K562 (cell line): ENCODE measurements at regions not wholly inside any gene's neighbourhood (a gene's known extent, or its start where the extent isn't known, plus 50 kb on each side); places are given as distances from the start of the nearest gene placed in this dataset.

Experiments
- ATAC-seq: fragments of 200-7000 bp; cut with Tn5 transposase; 3 replicates; pipeline ENCODE4 v1.9.1; 2020; ENCODE audit warnings: moderate library complexity
- BruUV-seq: library from RNA; stranded (reverse); fragments of 400-500 nt; replicated peaks from 2 replicates; lab custom pipeline; 2021; lab: Mats Ljungman, UMichigan
- CTCF ChIA-PET: fragments of 300-600 bp; formaldehyde crosslinking; extraction: SDS; loops from one replicate; lab custom pipeline; 2021; ENCODE audit warnings: low intra/inter-chr PET ratio; lab: Yijun Ruan, JAX
- POLR2A ChIA-PET: fragments of 300-600, 350-650 bp; sonication (Branson Sonifier 250); formaldehyde crosslinking; extraction: SDS; loops from one replicate; lab custom pipeline; 2021; ENCODE audit warnings: antibody characterized with exemption, inconsistent platforms; lab: Yijun Ruan, JAX
- DNase-seq, 4 experiments: peaks; one replicate each; pipeline versions ENCODE4 v3.0.0 to v3.0.0-alpha.2; 2011 to 2018; ENCODE audit warnings: low spot score in 3 of 4, mixed read lengths in 3 of 4; ENCODE audit errors: extremely low read depth in 1 of 4
- FAIRE-seq: peaks from 2 replicates; lab custom pipeline; 2011; peaks lifted over from hg19 to GRCh38; lab: Jason Lieb, UNC
- H2AFZ ChIP-seq: 2 replicates; pipeline ENCODE4 v1.6.0; 2011; ENCODE audit warnings: low read depth, low read length, control low read depth, inconsistent platforms
- H3K27ac ChIP-seq: fragments of 200-600 bp; 3 replicates; pipeline ENCODE4 v1.8.0; 2011; ENCODE audit warnings: low read depth, mild to moderate bottlenecking, control low read depth, inconsistent platforms, low read length, moderate library complexity, mixed read lengths; ENCODE audit errors: extremely low read depth
- H3K27me3 ChIP-seq, 2 experiments: fragments of 300-600 bp in 1 of 2; 2 replicates in 1 of 2; 3 replicates in 1 of 2; pipeline versions ENCODE4 v1.6.0 to v1.8.0; 2011; ENCODE audit warnings: inconsistent platforms in 2 of 2, low read length in 2 of 2, mild to moderate bottlenecking in 1 of 2, mixed read lengths in 1 of 2, moderate library complexity in 1 of 2; ENCODE audit not compliant: control insufficient read depth in 2 of 2, insufficient read depth in 2 of 2
- H3K36me3 ChIP-seq: fragments of 300-600 bp; 3 replicates; pipeline ENCODE4 v1.8.0; 2011; ENCODE audit warnings: mild to moderate bottlenecking, low read length, inconsistent platforms; ENCODE audit not compliant: control insufficient read depth, insufficient read depth
- H3K4me1 ChIP-seq, 2 experiments: fragments of 200-600 bp in 1 of 2; replicated peaks in 1 of 2; 2 replicates in 1 of 2; 3 replicates in 1 of 2; pipeline versions ENCODE4 v1.5.1 to v1.8.0; 2011; ENCODE audit warnings: inconsistent platforms in 2 of 2, low read length in 2 of 2, mild to moderate bottlenecking in 1 of 2, mixed read lengths in 1 of 2, moderate library complexity in 1 of 2; ENCODE audit not compliant: control insufficient read depth in 2 of 2, insufficient read depth in 2 of 2
- H3K4me2 ChIP-seq: 2 replicates; pipeline ENCODE4 v1.6.1; 2011; ENCODE audit warnings: low read length, control low read depth, inconsistent platforms, mixed read lengths; ENCODE audit not compliant: insufficient read depth
- H3K4me3 ChIP-seq: fragments of 200-600 bp; sonication (generic), shearing (Covaris generic); 2 replicates; pipeline ENCODE4 v1.5.1; 2016; ENCODE audit warnings: control low read depth, inconsistent platforms
- H3K79me2 ChIP-seq: fragments of 200-600 bp; 3 replicates; pipeline ENCODE4 v1.8.0; 2011; ENCODE audit warnings: low read length, inconsistent platforms; ENCODE audit not compliant: control insufficient read depth, insufficient read depth
- H3K9ac ChIP-seq, 2 experiments: 2 replicates each; pipeline versions ENCODE4 v1.6.0 to v1.6.1; 2011; ENCODE audit warnings: low read depth in 2 of 2, low read length in 2 of 2, control low read depth in 1 of 2, inconsistent platforms in 1 of 2, mild to moderate bottlenecking in 1 of 2, mixed read lengths in 1 of 2; ENCODE audit not compliant: insufficient read depth in 1 of 2
- H3K9me1 ChIP-seq: one replicate; pipeline ENCODE4 v1.6.0; 2011; ENCODE audit warnings: inconsistent platforms, mild to moderate bottlenecking, low read length, moderate library complexity; ENCODE audit not compliant: control insufficient read depth, insufficient read depth
- H3K9me3 ChIP-seq: replicated peaks from 2 replicates; pipeline ENCODE4 v1.5.1; 2011; ENCODE audit warnings: low read depth, low read length, inconsistent platforms; ENCODE audit not compliant: control insufficient read depth, insufficient read depth
- H4K20me1 ChIP-seq: replicated peaks from 2 replicates; pipeline ENCODE4 v1.6.1; 2011; ENCODE audit warnings: low read length, inconsistent platforms, mixed read lengths; ENCODE audit not compliant: control insufficient read depth, insufficient read depth
- CHAMP1 ChIP-seq: fragments of 450-650 bp; IDR thresholded peaks from 2 replicates; pipeline ENCODE4 v1.6.1; 2016; ENCODE audit warnings: mild to moderate bottlenecking
- EGR1 ChIP-seq: fragments of 450-650 bp; conservative IDR thresholded peaks from 2 replicates; pipeline ENCODE4 v1.6.1; 2017; ENCODE audit warnings: mild to moderate bottlenecking
- EP400 ChIP-seq: fragments of 450-650 bp; IDR thresholded peaks from 2 replicates; pipeline ENCODE4 v1.6.1; 2017; ENCODE audit warnings: antibody characterized with exemption, mild to moderate bottlenecking, moderate library complexity
- FOXA3 ChIP-seq, 2 experiments: fragments of 450-650 bp in 1 of 2; sonication (generic) in 1 of 2; formaldehyde crosslinking; IDR thresholded peaks in 1 of 2; conservative IDR thresholded peaks in 1 of 2; 2 replicates each; pipeline versions ENCODE4 v1.4.0 to v1.8.0; 2020 to 2022; ENCODE audit warnings: mild to moderate bottlenecking in 2 of 2, missing genetic modification reagents in 1 of 2
- HNRNPUL1 ChIP-seq: fragments of 200-400 bp; formaldehyde crosslinking; IDR thresholded peaks from 2 replicates; pipeline ENCODE4 v1.6.1; 2017; ENCODE audit warnings: low read length
- HOMEZ ChIP-seq: fragments of 250-450 bp; sonication (Bioruptor Pico); IDR thresholded peaks from 2 replicates; pipeline ENCODE4 v1.4.0; 2020; ENCODE audit warnings: mild to moderate bottlenecking, moderate library complexity
- ILK ChIP-seq: fragments of 450-650 bp; IDR thresholded peaks from 2 replicates; pipeline ENCODE4 v1.6.1; 2016; ENCODE audit warnings: missing genetic modification characterization, low read depth, mild to moderate bottlenecking, missing compliant biosample characterization, moderate library complexity, borderline replicate concordance
- MAFK ChIP-seq: IDR thresholded peaks from 2 replicates; pipeline ENCODE4 v1.6.1; 2011; ENCODE audit warnings: low read length, improper control_type of control experiment
- MIER1 ChIP-seq: fragments of 450-650 bp; IDR thresholded peaks from 2 replicates; pipeline ENCODE4 v1.6.1; 2016; ENCODE audit warnings: antibody characterized with exemption, mild to moderate bottlenecking, low read depth
- PTRF ChIP-seq: fragments of 450-650 bp; IDR thresholded peaks from 2 replicates; pipeline ENCODE4 v1.6.1; 2016; ENCODE audit warnings: mild to moderate bottlenecking, missing genetic modification characterization, missing compliant biosample characterization
- SMARCA4 ChIP-seq: fragments of 450-650 bp; IDR thresholded peaks from 2 replicates; pipeline ENCODE4 v1.6.1; 2016
- STAT5B ChIP-seq: fragments of 250-450 bp; sonication (Bioruptor Pico); IDR thresholded peaks from 2 replicates; pipeline ENCODE4 v1.8.0; 2021; ENCODE audit warnings: mild to moderate bottlenecking, inconsistent platforms
- TRIM28 ChIP-seq: fragments of 450-650 bp; IDR thresholded peaks from 2 replicates; pipeline ENCODE4 v1.6.1; 2017
- TSC22D4 ChIP-seq: fragments of 450-650 bp; IDR thresholded peaks from 2 replicates; pipeline ENCODE4 v1.6.1; 2016; ENCODE audit warnings: missing genetic modification characterization, missing biosample characterization, control low read depth
- ZNF76 ChIP-seq: fragments of 250-450 bp; sonication (Bioruptor Pico); IDR thresholded peaks from 2 replicates; pipeline ENCODE4 v1.4.0; 2020; ENCODE audit warnings: mild to moderate bottlenecking, moderate library complexity, borderline replicate concordance
- WGBS: fragments of 100-300 bp; shearing (Covaris generic); methylation state at CpG from one replicate; pipeline ENCODE4 v1.1.6; 2016; ENCODE audit warnings: low coverage, mixed read lengths; ENCODE audit not compliant: insufficient coverage; ENCODE audit errors: missing lambda C conversion rate; 5-methylcytosine and 5-hydroxymethylcytosine counted together
- in situ Hi-C: fragments of 300-500 bp; cut with MboI; formaldehyde crosslinking; loops from 4 replicates; pipeline ENCODE4 v1.15.0; 2018; ENCODE audit warnings: inconsistent platforms, mixed read lengths
- intact Hi-C: fragments of 100-400 bp; cut with micrococcal nuclease; formaldehyde crosslinking; loops from 2 replicates; pipeline ENCODE4 v1.14.2; 2022
- TF ChIP-seq, protein P1 (sequence below): conservative IDR thresholded peaks from 2 replicates; pipeline ENCODE4 v1.6.1; 2011; ENCODE audit warnings: low read depth, mild to moderate bottlenecking, low read length; ENCODE audit not compliant: control insufficient read depth

DNA sequence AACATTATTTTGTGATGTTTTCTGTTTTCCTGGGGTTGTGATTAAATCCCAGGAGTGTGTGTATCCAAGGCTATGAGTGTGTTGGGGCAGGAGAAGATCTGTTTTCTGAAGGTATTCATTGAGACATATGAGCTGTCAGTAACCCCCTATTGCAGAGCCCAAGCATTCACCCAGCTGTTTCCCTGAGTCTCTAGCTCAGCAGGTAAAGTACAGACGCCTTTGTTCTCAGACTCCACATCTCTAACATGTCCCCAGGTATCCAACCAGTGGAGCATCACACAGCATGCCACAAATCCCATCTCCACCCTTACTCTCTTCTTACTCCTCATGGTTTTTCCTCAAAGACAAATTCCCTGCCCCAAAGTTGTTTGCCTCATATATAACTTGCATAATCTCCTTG, 213.6 kb downstream of the PCDH20 start:
- POLR2A ChIA-PET = no interaction called here
- intact Hi-C loops = no loop called here
- H3K79me2 ChIP-seq = no peaks in the 10 kb centered on the region
- no peaks in the 10 kb centered on the region for H3K9me1 ChIP-seq
- H3K4me1 ChIP-seq = no peaks in the 10 kb centered on the region
- H3K27me3 ChIP-seq = no peaks in the 10 kb centered on the region
- no peaks in the 10 kb centered on the region for H3K36me3 ChIP-seq
- in situ Hi-C loops = no loop called here
- H3K9me3 ChIP-seq = no peaks in the 10 kb centered on the region
- CTCF ChIA-PET = no interaction called here
- no peak for ATAC-seq
- no peak overlapping the region for H3K4me3 ChIP-seq
- FAIRE-seq = no peak
- TF ChIP-seq HNRNPUL1 = no peak
- no peak for TF ChIP-seq MAFK
- TF ChIP-seq HOMEZ = no peak
- TF ChIP-seq STAT5B = no peak
- TF ChIP-seq CHAMP1 = no peak
- no peak for TF ChIP-seq EGR1
- TF ChIP-seq, protein P1, sequence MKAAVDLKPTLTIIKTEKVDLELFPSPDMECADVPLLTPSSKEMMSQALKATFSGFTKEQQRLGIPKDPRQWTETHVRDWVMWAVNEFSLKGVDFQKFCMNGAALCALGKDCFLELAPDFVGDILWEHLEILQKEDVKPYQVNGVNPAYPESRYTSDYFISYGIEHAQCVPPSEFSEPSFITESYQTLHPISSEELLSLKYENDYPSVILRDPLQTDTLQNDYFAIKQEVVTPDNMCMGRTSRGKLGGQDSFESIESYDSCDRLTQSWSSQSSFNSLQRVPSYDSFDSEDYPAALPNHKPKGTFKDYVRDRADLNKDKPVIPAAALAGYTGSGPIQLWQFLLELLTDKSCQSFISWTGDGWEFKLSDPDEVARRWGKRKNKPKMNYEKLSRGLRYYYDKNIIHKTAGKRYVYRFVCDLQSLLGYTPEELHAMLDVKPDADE = no peak
- TF ChIP-seq TSC22D4 = no peak
- TF ChIP-seq PTRF (tag) = no peak
- TF ChIP-seq ZNF76 (CRISPR knock-in tag) = no peak
- TF ChIP-seq FOXA3 (CRISPR knock-in tag; conservative IDR thresholded peaks at IDR 0.05 in 1 of 2, IDR thresholded peaks at IDR 0.05 in 1 of 2) = no peak
- TF ChIP-seq TRIM28 = no peak
- no peak for TF ChIP-seq EP400
- no peak for TF ChIP-seq SMARCA4
- no peak for TF ChIP-seq MIER1
- TF ChIP-seq ILK (tag) = no peak
- no peak overlapping the region for H3K4me2 ChIP-seq
- no peak for DNase-seq
- no peak overlapping the region for H3K9ac ChIP-seq
- H2AFZ ChIP-seq = no peak overlapping the region
- H4K20me1 ChIP-seq = no peaks in the 10 kb centered on the region
- H3K27ac ChIP-seq = no peak overlapping the region
- 0% methylated on average over 1 of the region's 1 CpG for WGBS
- no TSS peak for BruUV-seq
